ENCODE measurements at regions not wholly inside any gene's neighbourhood (a gene's known extent, or its start where the extent isn't known, plus 50 kb on each side); places are given as distances from the start of the nearest gene placed in this dataset.

- WGBS (ENCODE audit: insufficient coverage, insufficient read length) = no CpG with 5 or more reads among the region's 3 CpGs
- no peak for DNase-seq (ENCODE audit: low read depth, low spot score)
- Histone ChIP-seq H3K27ac (ENCODE audit: low read length) (no peak overlapping the region), H3K4me1 (ENCODE audit: control insufficient read depth, insufficient read depth, low read length) (no peaks in the 10 kb centered on the region), H3K36me3 (ENCODE audit: control insufficient read depth, insufficient read depth, low read length) (no peaks in the 10 kb centered on the region), H3K27me3 (ENCODE audit: control insufficient read depth, insufficient read depth, low read length) (peaks cover 3% of the 10 kb centered on the region; the same call in 1 of the 2 replicates), H3K4me3 (ENCODE audit: low read length) (no peak overlapping the region), H3K9me3 (ENCODE audit: control insufficient read depth, insufficient read depth, low read length) (no peaks in the 10 kb centered on the region)
Measured at GRCh38 chr4:155434904-155435303, 58.1 kb upstream of the MAP9 start.

DNA sequence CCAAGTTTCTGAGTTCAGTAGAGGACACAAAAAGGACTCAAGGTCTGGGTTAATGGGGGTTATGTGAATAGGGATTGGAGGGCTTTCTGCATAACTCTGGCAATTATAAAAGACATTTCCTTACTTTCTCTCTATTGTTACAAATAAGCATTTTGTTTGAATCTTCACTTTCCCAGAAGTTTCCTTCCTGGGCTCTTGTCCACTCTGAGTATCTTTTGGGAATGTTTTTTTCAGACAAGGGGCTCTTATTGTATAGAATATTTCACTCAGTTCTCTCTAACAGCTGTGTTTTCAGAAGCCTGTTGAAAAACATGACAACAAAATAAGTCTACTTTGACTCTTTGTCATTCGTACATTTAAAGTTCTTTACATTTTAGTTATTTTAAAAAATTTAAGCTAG is 57.6 kb upstream of the MAP9 start:
- no peaks in the 10 kb centered on the region for H3K4me1 ChIP-seq (ENCODE audit: control insufficient read depth, insufficient read depth, low read length)
- H3K27ac ChIP-seq (ENCODE audit: low read length) = no peak overlapping the region
- H3K27me3 ChIP-seq (ENCODE audit: control insufficient read depth, insufficient read depth, low read length) = peaks cover 4% of the 10 kb centered on the region; the same call in 1 of the 2 replicates
- H3K9me3 ChIP-seq (ENCODE audit: control insufficient read depth, insufficient read depth, low read length) = no peaks in the 10 kb centered on the region
- H3K4me3 ChIP-seq (ENCODE audit: low read length) = no peak overlapping the region
- no peaks in the 10 kb centered on the region for H3K36me3 ChIP-seq (ENCODE audit: control insufficient read depth, insufficient read depth, low read length)
- no CpG with 5 or more reads among the region's 1 CpG for WGBS (ENCODE audit: insufficient coverage, insufficient read length)
- no peak for DNase-seq (ENCODE audit: low read depth, low spot score)

DNA sequence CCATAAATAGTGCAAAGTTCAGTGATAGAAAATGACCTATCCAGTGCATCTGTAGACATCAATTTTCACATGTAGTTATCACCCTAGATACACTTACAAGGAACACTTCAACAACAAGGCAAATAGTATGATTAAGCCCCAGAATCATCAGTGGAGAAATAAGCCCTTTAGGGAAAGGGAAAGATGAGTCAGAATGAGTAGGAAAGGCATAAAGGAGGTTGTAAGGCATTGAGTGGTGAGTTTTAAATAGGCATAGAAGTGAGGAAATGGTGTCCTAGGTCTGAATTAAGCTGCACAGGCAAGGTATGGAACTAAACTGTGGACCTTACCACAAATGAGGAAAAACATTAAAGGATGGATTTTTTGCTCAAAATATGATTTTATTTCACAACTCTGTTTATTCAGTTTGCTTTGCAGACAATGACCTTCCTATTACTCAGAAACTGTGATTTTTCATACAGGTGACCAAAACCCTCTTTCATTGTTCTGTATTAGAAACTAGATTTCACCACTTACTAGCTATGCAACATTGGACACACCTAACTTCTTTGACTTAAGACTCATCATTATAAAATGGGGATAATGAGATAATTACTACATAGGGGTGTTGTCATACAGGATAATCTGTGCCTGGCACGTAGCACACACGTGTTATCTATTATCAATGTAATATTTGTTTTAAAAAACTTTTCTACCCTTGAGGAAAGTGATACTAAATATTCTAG is 57.0 kb upstream of the MAP9 start:
- Histone ChIP-seq H3K9me3 (ENCODE audit: control insufficient read depth, insufficient read depth, low read length) (no peaks in the 10 kb centered on the region), H3K4me3 (ENCODE audit: low read length) (no peak overlapping the region), H3K4me1 (ENCODE audit: control insufficient read depth, insufficient read depth, low read length) (no peaks in the 10 kb centered on the region), H3K27ac (ENCODE audit: low read length) (no peak overlapping the region), H3K27me3 (ENCODE audit: control insufficient read depth, insufficient read depth, low read length) (peaks cover 4% of the 10 kb centered on the region; the same call in 1 of the 2 replicates), H3K36me3 (ENCODE audit: control insufficient read depth, insufficient read depth, low read length) (no peaks in the 10 kb centered on the region)
- no peak for DNase-seq (ENCODE audit: low read depth, low spot score)
- WGBS (ENCODE audit: insufficient coverage, insufficient read length) = no CpG with 5 or more reads among the region's 2 CpGs

DNA sequence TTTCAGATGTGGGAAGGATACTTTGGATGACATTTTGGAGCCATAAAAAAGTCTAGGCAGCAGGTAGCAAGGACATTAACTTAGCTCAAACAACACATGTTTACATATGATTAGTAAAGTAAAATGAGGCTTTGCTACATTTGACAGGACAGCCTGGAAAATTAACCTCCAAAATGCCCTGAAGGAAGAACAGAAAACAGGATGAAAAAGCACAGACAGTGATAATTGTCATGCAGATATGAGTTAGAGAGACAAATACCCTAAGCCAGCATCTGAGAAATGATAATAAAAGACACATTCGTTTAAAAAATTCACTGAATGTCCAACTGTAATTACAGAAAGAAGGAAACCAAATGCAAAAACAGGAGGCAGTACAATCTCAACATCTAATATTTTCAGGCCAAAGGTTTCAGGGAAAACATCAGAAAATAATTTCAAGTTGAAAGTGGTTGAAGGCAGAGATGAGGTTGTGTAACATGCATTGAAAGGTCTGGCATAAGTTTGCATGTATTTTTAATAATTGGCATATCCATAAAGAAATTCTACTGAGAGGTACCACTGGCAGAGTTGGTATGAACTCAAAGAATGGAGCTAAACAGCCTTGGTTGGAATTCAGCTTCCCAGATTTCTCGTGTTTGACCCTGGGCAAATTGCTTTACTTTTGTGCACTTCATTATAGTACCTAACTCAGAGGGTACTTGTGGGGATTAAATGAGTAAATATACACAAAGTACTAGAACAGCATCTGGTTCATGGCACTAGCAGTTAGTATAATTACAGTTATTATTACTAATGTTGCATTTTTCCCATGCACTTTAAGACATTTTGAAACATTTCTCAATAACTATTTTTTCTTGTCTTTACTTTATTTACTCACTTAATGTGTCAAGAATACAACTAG is 54.4 kb upstream of the MAP9 start:
- no peaks in the 10 kb centered on the region for H3K36me3 ChIP-seq (ENCODE audit: control insufficient read depth, insufficient read depth, low read length)
- no peak overlapping the region for H3K27ac ChIP-seq (ENCODE audit: low read length)
- WGBS (ENCODE audit: insufficient coverage, insufficient read length) = no CpG with 5 or more reads among the region's 2 CpGs
- H3K4me3 ChIP-seq (ENCODE audit: low read length) = no peak overlapping the region
- DNase-seq (ENCODE audit: low read depth, low spot score) = no peak
- H3K4me1 ChIP-seq (ENCODE audit: control insufficient read depth, insufficient read depth, low read length) = no peaks in the 10 kb centered on the region
- H3K9me3 ChIP-seq (ENCODE audit: control insufficient read depth, insufficient read depth, low read length) = no peaks in the 10 kb centered on the region
- H3K27me3 ChIP-seq (ENCODE audit: control insufficient read depth, insufficient read depth, low read length) = peaks cover 11% of the 10 kb centered on the region

DNA sequence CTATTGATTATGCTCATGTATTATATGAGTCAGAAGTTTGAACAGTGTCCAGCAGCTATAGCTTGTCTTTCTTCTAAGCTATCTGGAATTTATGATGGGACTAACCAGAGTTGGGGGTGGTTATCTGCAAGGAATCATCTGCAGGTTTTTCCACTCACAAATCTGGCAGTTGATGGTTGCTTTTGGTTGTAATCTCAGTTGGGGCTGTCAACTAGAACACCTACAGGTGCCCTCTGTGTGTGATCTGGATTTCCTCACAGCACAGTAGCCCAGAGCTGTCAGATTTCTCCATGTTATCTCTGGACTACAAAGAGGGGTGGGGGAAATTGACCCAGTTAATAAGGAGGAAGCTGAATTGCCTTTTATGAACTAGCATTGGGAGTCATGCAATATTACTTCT is 51.4 kb upstream of the MAP9 start:
- DNase-seq (ENCODE audit: low read depth, low spot score) = no peak
- no peak overlapping the region for H3K4me3 ChIP-seq (ENCODE audit: low read length)
- H3K27me3 ChIP-seq (ENCODE audit: control insufficient read depth, insufficient read depth, low read length) = peaks cover 14% of the 10 kb centered on the region
- no peak overlapping the region for H3K27ac ChIP-seq (ENCODE audit: low read length)
- H3K9me3 ChIP-seq (ENCODE audit: control insufficient read depth, insufficient read depth, low read length) = no peaks in the 10 kb centered on the region
- H3K4me1 ChIP-seq (ENCODE audit: control insufficient read depth, insufficient read depth, low read length) = no peaks in the 10 kb centered on the region
- H3K36me3 ChIP-seq (ENCODE audit: control insufficient read depth, insufficient read depth, low read length) = no peaks in the 10 kb centered on the region

DNA sequence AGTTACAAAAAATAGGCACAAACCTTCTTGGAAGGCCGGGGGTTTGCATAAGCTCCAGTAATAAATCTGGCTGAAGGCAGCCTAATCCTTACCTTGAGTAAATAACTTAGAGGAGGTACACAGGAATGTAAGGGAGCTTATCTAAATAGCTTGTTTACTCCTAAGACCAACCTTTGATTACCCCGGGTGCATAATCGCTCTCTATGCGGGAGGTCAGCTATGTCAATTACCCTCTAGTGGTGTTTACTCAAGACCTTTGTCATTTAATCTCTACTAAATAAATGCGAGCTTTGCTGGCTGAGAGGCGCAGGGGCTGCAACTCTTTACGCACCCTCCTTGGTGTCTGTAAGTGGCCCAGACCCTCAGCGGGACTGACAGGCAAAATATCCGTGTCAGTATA is 50.2 kb upstream of the MAP9 start:
- Histone ChIP-seq H3K4me1 (ENCODE audit: control insufficient read depth, insufficient read depth, low read length) (no peaks in the 10 kb centered on the region), H3K27ac (ENCODE audit: low read length) (no peak overlapping the region), H3K27me3 (ENCODE audit: control insufficient read depth, insufficient read depth, low read length) (peaks cover 16% of the 10 kb centered on the region), H3K4me3 (ENCODE audit: low read length) (no peak overlapping the region), H3K36me3 (ENCODE audit: control insufficient read depth, insufficient read depth, low read length) (no peaks in the 10 kb centered on the region), H3K9me3 (ENCODE audit: control insufficient read depth, insufficient read depth, low read length) (no peaks in the 10 kb centered on the region)
- no CpG with 5 or more reads among the region's 9 CpGs for WGBS (ENCODE audit: insufficient coverage, insufficient read length)
- DNase-seq (ENCODE audit: low read depth, low spot score) = peak; percentile 31
